Loucy (cell line): ENCODE measurements at regions not wholly inside any gene's neighbourhood (a gene's known extent, or its start where the extent isn't known, plus 50 kb on each side); places are given as distances from the start of the nearest gene placed in this dataset.

Experiments
- EZH2phosphoT487 ChIP-seq: fragments of 200-600 bp; IDR thresholded peaks from 2 replicates; pipeline ENCODE4 v1.6.1; 2018; ENCODE audit warnings: antibody characterized with exemption, mild to moderate bottlenecking, moderate library complexity, borderline replicate concordance
- TF ChIP-seq, protein P1 (sequence below): fragments of 200-600 bp; sonication (generic); conservative IDR thresholded peaks from 2 replicates; pipeline ENCODE4 v1.5.1; 2014; ENCODE audit warnings: mild to moderate bottlenecking, antibody characterized with exemption, low read length

DNA sequence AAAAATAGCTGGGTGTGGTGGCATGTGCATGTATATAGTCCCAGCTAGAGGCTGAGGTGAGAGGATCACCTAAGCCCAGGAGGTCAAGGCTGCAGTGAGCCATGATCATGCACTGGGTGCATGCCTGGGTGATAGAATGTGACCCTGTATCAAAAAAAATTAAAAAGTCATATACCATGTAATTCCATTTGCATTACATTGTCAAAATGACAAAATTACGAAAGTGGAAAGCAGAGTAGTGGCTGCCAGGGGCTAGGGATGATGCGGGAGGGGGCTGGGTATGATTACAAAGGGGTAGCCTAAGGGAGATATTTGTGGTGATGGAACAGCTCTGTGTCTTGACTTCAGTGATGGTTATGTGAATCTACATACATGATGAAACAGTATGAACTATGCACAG lies 97.8 kb downstream of the KDR start:
- TF ChIP-seq, protein P1, sequence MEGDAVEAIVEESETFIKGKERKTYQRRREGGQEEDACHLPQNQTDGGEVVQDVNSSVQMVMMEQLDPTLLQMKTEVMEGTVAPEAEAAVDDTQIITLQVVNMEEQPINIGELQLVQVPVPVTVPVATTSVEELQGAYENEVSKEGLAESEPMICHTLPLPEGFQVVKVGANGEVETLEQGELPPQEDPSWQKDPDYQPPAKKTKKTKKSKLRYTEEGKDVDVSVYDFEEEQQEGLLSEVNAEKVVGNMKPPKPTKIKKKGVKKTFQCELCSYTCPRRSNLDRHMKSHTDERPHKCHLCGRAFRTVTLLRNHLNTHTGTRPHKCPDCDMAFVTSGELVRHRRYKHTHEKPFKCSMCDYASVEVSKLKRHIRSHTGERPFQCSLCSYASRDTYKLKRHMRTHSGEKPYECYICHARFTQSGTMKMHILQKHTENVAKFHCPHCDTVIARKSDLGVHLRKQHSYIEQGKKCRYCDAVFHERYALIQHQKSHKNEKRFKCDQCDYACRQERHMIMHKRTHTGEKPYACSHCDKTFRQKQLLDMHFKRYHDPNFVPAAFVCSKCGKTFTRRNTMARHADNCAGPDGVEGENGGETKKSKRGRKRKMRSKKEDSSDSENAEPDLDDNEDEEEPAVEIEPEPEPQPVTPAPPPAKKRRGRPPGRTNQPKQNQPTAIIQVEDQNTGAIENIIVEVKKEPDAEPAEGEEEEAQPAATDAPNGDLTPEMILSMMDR = no peak
- no peak for TF ChIP-seq EZH2phosphoT487
